SU-DHL-6 (cell line): ENCODE measurements at regions not wholly inside any gene's neighbourhood (a gene's known extent, or its start where the extent isn't known, plus 50 kb on each side); places are given as distances from the start of the nearest gene placed in this dataset.

ENCODE experiments used
- EZH2phosphoT487 ChIP-seq: fragments of 200-600 bp; sonication (generic), shearing (Covaris generic); conservative IDR thresholded peaks from 2 replicates; pipeline ENCODE4 v1.6.1; 2018; ENCODE audit warnings: mild to moderate bottlenecking, antibody characterized with exemption, low read length, moderate library complexity, mixed read lengths
- TF ChIP-seq, protein P1 (sequence below): fragments of 200-600 bp; sonication (generic); IDR thresholded peaks from one replicate; pipeline ENCODE4 v1.5.1; 2017; ENCODE audit warnings: antibody characterized with exemption, mild to moderate bottlenecking, low read length, moderate library complexity; ENCODE audit not compliant: insufficient read depth, poor library complexity, severe bottlenecking

- TF ChIP-seq, protein P1, sequence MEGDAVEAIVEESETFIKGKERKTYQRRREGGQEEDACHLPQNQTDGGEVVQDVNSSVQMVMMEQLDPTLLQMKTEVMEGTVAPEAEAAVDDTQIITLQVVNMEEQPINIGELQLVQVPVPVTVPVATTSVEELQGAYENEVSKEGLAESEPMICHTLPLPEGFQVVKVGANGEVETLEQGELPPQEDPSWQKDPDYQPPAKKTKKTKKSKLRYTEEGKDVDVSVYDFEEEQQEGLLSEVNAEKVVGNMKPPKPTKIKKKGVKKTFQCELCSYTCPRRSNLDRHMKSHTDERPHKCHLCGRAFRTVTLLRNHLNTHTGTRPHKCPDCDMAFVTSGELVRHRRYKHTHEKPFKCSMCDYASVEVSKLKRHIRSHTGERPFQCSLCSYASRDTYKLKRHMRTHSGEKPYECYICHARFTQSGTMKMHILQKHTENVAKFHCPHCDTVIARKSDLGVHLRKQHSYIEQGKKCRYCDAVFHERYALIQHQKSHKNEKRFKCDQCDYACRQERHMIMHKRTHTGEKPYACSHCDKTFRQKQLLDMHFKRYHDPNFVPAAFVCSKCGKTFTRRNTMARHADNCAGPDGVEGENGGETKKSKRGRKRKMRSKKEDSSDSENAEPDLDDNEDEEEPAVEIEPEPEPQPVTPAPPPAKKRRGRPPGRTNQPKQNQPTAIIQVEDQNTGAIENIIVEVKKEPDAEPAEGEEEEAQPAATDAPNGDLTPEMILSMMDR = no peak
- TF ChIP-seq EZH2phosphoT487 = no peak
Measured at GRCh38 chr6:112477125-112477524, 130.0 kb downstream of the RFPL4B start.
